ENCODE measurements at regions not wholly inside any gene's neighbourhood (a gene's known extent, or its start where the extent isn't known, plus 50 kb on each side); places are given as distances from the start of the nearest gene placed in this dataset.

DNA sequence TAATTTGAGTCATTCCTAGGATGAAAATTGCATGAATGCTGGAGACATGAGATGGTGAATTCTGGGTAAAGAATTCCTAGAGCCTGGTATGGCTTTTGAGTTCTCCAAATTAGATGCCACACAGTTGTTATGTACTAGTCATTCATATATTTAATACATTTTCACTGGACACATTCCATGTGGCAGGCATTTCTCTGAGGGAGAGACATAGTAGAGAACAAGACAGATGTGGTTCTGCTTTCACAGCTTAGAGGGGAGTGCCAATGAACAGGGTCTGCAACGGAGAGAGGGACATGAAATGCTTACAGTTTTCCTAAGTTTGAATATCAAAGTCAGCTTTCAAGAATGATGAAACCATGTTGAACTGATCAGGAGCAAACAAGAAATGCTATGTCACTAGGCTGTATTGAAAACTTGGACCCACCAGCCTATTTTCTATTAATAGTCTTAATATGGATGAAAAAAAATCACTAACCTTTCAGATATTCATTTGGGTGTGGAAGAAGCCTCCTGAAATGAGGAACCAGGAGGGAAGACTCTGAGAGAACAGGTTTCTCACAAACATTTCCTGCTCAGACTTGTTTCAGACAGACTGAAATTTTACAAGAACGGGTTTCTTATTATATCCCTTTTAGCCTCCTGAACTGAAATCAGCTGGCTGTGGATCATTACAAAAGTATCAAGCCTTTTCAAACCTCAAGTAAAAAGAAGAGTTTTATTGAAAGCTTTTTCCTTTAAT, 276.0 kb upstream of the TET2 start:
- Mint-ChIP-seq H3K9me3 (no peaks in the 10 kb centered on the region), H3K36me3 (ENCODE audit: low read depth) (no peaks in the 10 kb centered on the region)

DNA sequence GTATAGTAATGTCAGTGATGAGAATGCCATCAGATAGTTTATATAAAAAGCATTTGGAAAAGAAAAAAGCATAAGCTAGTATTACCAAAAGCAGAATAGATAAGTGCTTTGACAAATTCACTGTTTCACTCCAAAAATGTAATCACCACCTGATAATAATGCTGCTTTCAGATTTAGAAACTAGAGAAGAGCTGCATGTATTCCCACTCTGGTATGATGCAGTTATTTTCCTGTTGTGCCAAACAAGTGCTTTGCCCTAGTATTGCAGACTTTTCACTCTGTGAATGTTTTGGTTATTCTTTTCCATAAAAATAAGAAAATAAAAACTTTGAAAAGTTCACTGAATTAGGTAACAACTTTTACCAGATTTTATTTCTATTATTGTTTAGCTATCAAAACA, 267.7 kb upstream of the TET2 start:
- no peaks in the 10 kb centered on the region for H3K9me3 Mint-ChIP-seq
- no peak overlapping the region for H3K27ac Mint-ChIP-seq
- no peak for DNase-seq
- H3K36me3 Mint-ChIP-seq (ENCODE audit: low read depth), result no peaks in the 10 kb centered on the region
- no peak overlapping the region for H3K4me3 Mint-ChIP-seq
- TF ChIP-seq, protein P1, sequence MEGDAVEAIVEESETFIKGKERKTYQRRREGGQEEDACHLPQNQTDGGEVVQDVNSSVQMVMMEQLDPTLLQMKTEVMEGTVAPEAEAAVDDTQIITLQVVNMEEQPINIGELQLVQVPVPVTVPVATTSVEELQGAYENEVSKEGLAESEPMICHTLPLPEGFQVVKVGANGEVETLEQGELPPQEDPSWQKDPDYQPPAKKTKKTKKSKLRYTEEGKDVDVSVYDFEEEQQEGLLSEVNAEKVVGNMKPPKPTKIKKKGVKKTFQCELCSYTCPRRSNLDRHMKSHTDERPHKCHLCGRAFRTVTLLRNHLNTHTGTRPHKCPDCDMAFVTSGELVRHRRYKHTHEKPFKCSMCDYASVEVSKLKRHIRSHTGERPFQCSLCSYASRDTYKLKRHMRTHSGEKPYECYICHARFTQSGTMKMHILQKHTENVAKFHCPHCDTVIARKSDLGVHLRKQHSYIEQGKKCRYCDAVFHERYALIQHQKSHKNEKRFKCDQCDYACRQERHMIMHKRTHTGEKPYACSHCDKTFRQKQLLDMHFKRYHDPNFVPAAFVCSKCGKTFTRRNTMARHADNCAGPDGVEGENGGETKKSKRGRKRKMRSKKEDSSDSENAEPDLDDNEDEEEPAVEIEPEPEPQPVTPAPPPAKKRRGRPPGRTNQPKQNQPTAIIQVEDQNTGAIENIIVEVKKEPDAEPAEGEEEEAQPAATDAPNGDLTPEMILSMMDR (IDR thresholded peaks at IDR 0.05), result no peak
- H3K4me1 Mint-ChIP-seq, result no peaks in the 10 kb centered on the region
- peaks cover 14% of the 10 kb centered on the region for H3K27me3 Mint-ChIP-seq (ENCODE audit: low read depth, poor library complexity)

More for the DNA sequence above, 276.0 kb upstream of the TET2 start:
- TF ChIP-seq, protein P1 (IDR thresholded peaks at IDR 0.05), result no peak
- Mint-ChIP-seq H3K4me1 (no peaks in the 10 kb centered on the region), H3K27ac (no peak overlapping the region), H3K4me3 (no peak overlapping the region), H3K27me3 (ENCODE audit: low read depth, poor library complexity) (peaks cover 3% of the 10 kb centered on the region)
- DNase-seq, result no peak

DNA sequence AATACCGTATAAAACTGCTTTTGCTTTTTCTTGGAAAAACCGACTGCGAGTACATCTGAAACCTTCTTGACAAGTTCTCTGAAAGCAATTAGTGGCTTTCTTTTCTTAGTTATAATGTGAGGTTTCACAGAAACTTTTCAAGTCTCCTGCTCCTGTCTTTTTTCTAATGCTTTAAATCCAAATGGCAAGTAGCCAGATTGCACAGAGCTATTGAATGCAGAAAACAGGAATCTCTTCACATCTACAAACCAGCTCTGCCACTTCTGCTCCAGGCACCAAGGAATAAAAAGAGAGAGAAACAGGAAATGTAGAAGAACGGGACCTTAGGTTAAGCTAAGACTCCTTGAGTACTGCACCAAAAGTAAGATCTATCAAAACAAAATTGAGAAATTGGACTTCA, 267.3 kb upstream of the TET2 start:
- Mint-ChIP-seq H3K27me3 (ENCODE audit: low read depth, poor library complexity) (peaks cover 14% of the 10 kb centered on the region), H3K36me3 (ENCODE audit: low read depth) (no peaks in the 10 kb centered on the region), H3K4me3 (no peak overlapping the region), H3K9me3 (no peaks in the 10 kb centered on the region), H3K4me1 (no peaks in the 10 kb centered on the region), H3K27ac (no peak overlapping the region)
- TF ChIP-seq, protein P1 (IDR thresholded peaks at IDR 0.05), result no peak
- DNase-seq, result no peak

DNA sequence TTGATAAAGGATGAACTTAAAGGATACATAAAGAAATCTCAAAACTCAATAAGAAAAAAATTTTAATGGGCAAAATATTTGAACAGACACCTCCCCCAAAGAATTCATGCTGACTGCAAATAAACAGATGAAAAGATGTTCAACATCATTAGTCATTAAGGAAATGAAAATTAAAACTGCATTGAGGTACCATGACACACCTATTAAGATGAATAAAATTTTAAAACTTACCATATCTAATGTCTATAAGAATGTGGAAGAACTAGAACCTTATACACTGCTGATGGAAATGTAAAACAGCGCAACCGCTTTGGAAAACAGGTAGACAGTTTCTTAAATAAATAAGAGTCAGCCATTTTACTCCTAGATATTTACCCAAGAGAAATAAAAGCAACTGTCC, 266.8 kb upstream of the TET2 start:
- H3K36me3 Mint-ChIP-seq (ENCODE audit: low read depth), result no peaks in the 10 kb centered on the region
- H3K27me3 Mint-ChIP-seq (ENCODE audit: low read depth, poor library complexity), result peaks cover 17% of the 10 kb centered on the region
- no peaks in the 10 kb centered on the region for H3K4me1 Mint-ChIP-seq
- no peaks in the 10 kb centered on the region for H3K9me3 Mint-ChIP-seq
- no peak for DNase-seq
- no peak overlapping the region for H3K27ac Mint-ChIP-seq
- no peak overlapping the region for H3K4me3 Mint-ChIP-seq
- TF ChIP-seq, protein P1 (IDR thresholded peaks at IDR 0.05), result no peak

DNA sequence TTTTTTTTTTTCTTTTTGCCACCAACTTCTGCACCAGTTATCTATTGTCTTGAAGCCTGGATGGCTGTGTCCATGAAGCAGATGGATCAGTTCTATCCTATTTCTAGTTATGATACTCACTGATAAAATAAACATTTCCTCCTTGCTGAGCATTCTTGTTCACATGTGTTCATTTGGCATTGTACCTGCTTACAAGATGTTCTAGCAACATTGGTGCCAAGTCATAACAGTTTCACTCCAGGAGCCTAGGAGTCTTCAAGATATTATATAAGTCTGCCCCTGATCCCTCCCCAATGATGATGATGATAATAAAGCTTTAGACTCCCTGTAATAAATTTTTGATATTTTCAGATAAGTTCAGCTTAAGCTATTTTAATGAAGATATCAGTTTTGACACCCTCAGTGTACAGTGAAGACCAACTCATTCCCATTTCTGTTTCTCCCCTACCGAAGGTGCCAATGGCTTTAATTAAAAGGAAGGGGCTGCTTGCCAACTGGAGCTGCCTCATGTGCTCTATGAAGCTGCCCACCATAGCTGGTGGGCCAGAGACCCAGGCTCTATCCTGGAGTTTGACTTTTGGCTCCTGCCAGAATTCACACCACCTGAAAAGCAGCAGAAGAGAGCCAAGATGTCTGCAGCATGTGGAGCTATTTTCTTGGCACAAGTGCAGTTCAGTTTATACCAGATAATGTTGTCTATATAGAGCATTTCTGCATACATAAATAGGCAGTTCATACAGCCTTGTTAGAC, 265.4 kb upstream of the TET2 start:
- Mint-ChIP-seq H3K27me3 (ENCODE audit: low read depth, poor library complexity) (peaks cover 17% of the 10 kb centered on the region), H3K9me3 (no peaks in the 10 kb centered on the region), H3K4me3 (no peak overlapping the region), H3K36me3 (ENCODE audit: low read depth) (no peaks in the 10 kb centered on the region), H3K4me1 (no peaks in the 10 kb centered on the region), H3K27ac (no peak overlapping the region)
- no peak for DNase-seq
- TF ChIP-seq, protein P1 (IDR thresholded peaks at IDR 0.05), result no peak
